HCT116 (cell line): ENCODE measurements at regions not wholly inside any gene's neighbourhood (a gene's known extent, or its start where the extent isn't known, plus 50 kb on each side); places are given as distances from the start of the nearest gene placed in this dataset.

Source experiments
- ATAC-seq: fragments of 200-7000 bp; cut with Tn5 transposase; 2 replicates; pipeline ENCODE4 v1.9.1; 2020; ENCODE audit warnings: mild to moderate bottlenecking, moderate library complexity
- BruUV-seq: library from RNA; stranded (reverse); fragments of 400-500 nt; replicated peaks from 2 replicates; lab custom pipeline; 2021; lab: Mats Ljungman, UMichigan
- CTCF ChIA-PET: fragments of 300-600 bp; sonication (Branson Sonifier 250); formaldehyde crosslinking; loops from one replicate; lab custom pipeline; 2021; ENCODE audit warnings: antibody characterized with exemption; lab: Charles Lee
- POLR2A ChIA-PET: fragments of 300-600, 350-600 bp; sonication (Branson Sonifier 250); formaldehyde crosslinking; loops from one replicate; lab custom pipeline; 2021; ENCODE audit warnings: antibody characterized with exemption; lab: Charles Lee
- RAD21 ChIA-PET, 2 experiments: fragments of 300-600 bp; sonication (Branson Sonifier 250); formaldehyde crosslinking; loops; one replicate each; lab custom pipeline; 2023; ENCODE audit warnings: low total read pairs in 2 of 2; ENCODE audit not compliant: uncharacterized antibody in 2 of 2, unreplicated experiment in 2 of 2, low non-redundant PET in 1 of 2; lab: Charles Lee
- DNase-seq: peaks from one replicate; pipeline ENCODE4 v3.0.0-alpha.2; 2010; ENCODE audit warnings: low read depth, low spot score
- H2AFZ ChIP-seq: fragments of 200-600 bp; shearing (Covaris generic), sonication (generic); 2 replicates; pipeline ENCODE4 v1.6.1; 2017; ENCODE audit warnings: low read depth, mixed run types, mixed read lengths, antibody characterized with exemption, low read length; ENCODE audit not compliant: poor library complexity, severe bottlenecking
- H3K27ac ChIP-seq: 2 replicates; pipeline ENCODE4 v1.5.1; 2012; ENCODE audit warnings: low read depth, low read length
- H3K27me3 ChIP-seq: fragments of 200-600 bp; sonication (generic); 2 replicates; pipeline ENCODE4 v1.6.1; 2016; ENCODE audit warnings: mixed run types, low read length, mixed read lengths; ENCODE audit not compliant: insufficient read depth
- H3K36me3 ChIP-seq, 2 experiments: fragments of 200-500 bp in 1 of 2; fragments of 200-600 bp in 1 of 2; sonication (Bioruptor generic) in 1 of 2; sonication (generic) in 1 of 2; 2 replicates each; pipeline versions ENCODE4 v1.5.1 to v1.6.1; 2014 to 2016; ENCODE audit warnings: low read length in 2 of 2, inconsistent platforms in 1 of 2, mixed read lengths in 1 of 2, mixed run types in 1 of 2; ENCODE audit not compliant: insufficient read depth in 2 of 2, control insufficient read depth in 1 of 2
- H3K4me1 ChIP-seq, 2 experiments: fragments of 200-600 bp in 1 of 2; sonication (generic) in 1 of 2; 2 replicates each; pipeline versions ENCODE4 v1.5.1 to v1.6.1; 2012 to 2017; ENCODE audit warnings: low read length in 2 of 2, inconsistent platforms in 1 of 2, mild to moderate bottlenecking in 1 of 2, mixed read lengths in 1 of 2, mixed run types in 1 of 2, moderate library complexity in 1 of 2; ENCODE audit not compliant: insufficient read depth in 2 of 2, control insufficient read depth in 1 of 2
- H3K4me2 ChIP-seq: fragments of 200-600 bp; sonication (generic); 2 replicates; pipeline ENCODE4 v1.6.1; 2017; ENCODE audit warnings: mixed run types, low read length, mixed read lengths
- H3K4me3 ChIP-seq, 2 experiments: fragments of 200-600 bp in 1 of 2; sonication (generic) in 1 of 2; replicated peaks in 1 of 2; 2 replicates each; pipeline ENCODE4 v1.5.1; 2011 to 2016; ENCODE audit warnings: low read length in 2 of 2, control low read depth in 1 of 2, low read depth in 1 of 2, mild to moderate bottlenecking in 1 of 2, mixed read lengths in 1 of 2, mixed run types in 1 of 2
- H3K79me2 ChIP-seq: fragments of 200-600 bp; sonication (generic); 2 replicates; pipeline ENCODE4 v1.6.1; 2017; ENCODE audit warnings: mild to moderate bottlenecking, mixed run types, low read length, moderate library complexity, mixed read lengths; ENCODE audit not compliant: insufficient read depth
- H3K9ac ChIP-seq: fragments of 200-600 bp; sonication (generic); 2 replicates; pipeline ENCODE4 v1.6.1; 2016; ENCODE audit warnings: low read length, mixed read lengths
- H3K9me2 ChIP-seq: fragments of 200-600 bp; sonication (generic), shearing (Covaris generic); 2 replicates; pipeline ENCODE4 v1.6.1; 2017; ENCODE audit warnings: mixed run types, mild to moderate bottlenecking, moderate library complexity; ENCODE audit not compliant: insufficient read depth
- H3K9me3 ChIP-seq, 2 experiments: fragments of 200-500 bp in 1 of 2; fragments of 200-600 bp in 1 of 2; sonication (Bioruptor generic) in 1 of 2; sonication (generic) in 1 of 2; 2 replicates each; pipeline ENCODE4 v1.6.1; 2014 to 2017; ENCODE audit warnings: low read length in 2 of 2, mixed read lengths in 2 of 2, inconsistent platforms in 1 of 2, low read depth in 1 of 2, mild to moderate bottlenecking in 1 of 2, mixed run types in 1 of 2, moderate library complexity in 1 of 2; ENCODE audit not compliant: control insufficient read depth in 1 of 2, insufficient read depth in 1 of 2
- H4K20me1 ChIP-seq: fragments of 200-600 bp; sonication (generic), shearing (Covaris generic); 2 replicates; pipeline ENCODE4 v1.6.1; 2017; ENCODE audit warnings: mixed run types, mild to moderate bottlenecking, moderate library complexity; ENCODE audit not compliant: insufficient read depth
- CBX3 ChIP-seq: IDR thresholded peaks from 2 replicates; pipeline ENCODE4 v1.6.1; 2012; ENCODE audit warnings: low read depth
- CEBPB ChIP-seq: IDR thresholded peaks from 2 replicates; pipeline ENCODE4 v1.6.1; 2012; ENCODE audit warnings: low read depth
- EGR1 ChIP-seq: IDR thresholded peaks from 2 replicates; pipeline ENCODE4 v1.6.1; 2012; ENCODE audit warnings: low read depth
- ELF1 ChIP-seq: IDR thresholded peaks from 2 replicates; pipeline ENCODE4 v1.6.1; 2012; ENCODE audit warnings: low read depth, borderline replicate concordance
- EZH2 ChIP-seq: fragments of 200-600 bp; sonication (generic); IDR thresholded peaks from 2 replicates; pipeline ENCODE4 v1.6.1; 2017; ENCODE audit warnings: antibody characterized with exemption, mixed run types
- EZH2phosphoT487 ChIP-seq: fragments of 200-600 bp; IDR thresholded peaks from 2 replicates; pipeline ENCODE4 v1.6.1; 2018; ENCODE audit warnings: antibody characterized with exemption, borderline replicate concordance
- POLR2AphosphoS5 ChIP-seq: IDR thresholded peaks from 2 replicates; pipeline ENCODE4 v1.6.1; 2011; ENCODE audit warnings: mild to moderate bottlenecking, low read depth, low read length, moderate library complexity
- RAD21 ChIP-seq: IDR thresholded peaks from 2 replicates; pipeline ENCODE4 v1.6.1; 2012; ENCODE audit warnings: low read depth, mild to moderate bottlenecking
- SRF ChIP-seq: IDR thresholded peaks from 2 replicates; pipeline ENCODE4 v1.6.1; 2012; ENCODE audit warnings: low read depth
- TCF7L2 ChIP-seq: IDR thresholded peaks from 2 replicates; pipeline ENCODE4 v1.7.0; 2011; ENCODE audit warnings: borderline replicate concordance, inconsistent platforms; ENCODE audit not compliant: insufficient read depth, insufficient read length; ENCODE audit errors: extremely low read depth
- YY1 ChIP-seq: IDR thresholded peaks from 2 replicates; pipeline ENCODE4 v1.6.1; 2011; ENCODE audit warnings: low read length, low read depth, moderate library complexity, mild to moderate bottlenecking; ENCODE audit not compliant: insufficient replicate concordance; ENCODE audit errors: extremely low read depth
- ZNF274 ChIP-seq: fragments of 200-500 bp; sonication (Bioruptor generic); IDR thresholded peaks from 2 replicates; pipeline ENCODE4 v1.6.1; 2014; ENCODE audit warnings: mild to moderate bottlenecking, low read depth, low read length, inconsistent platforms
- intact Hi-C: fragments of 100-400 bp; cut with micrococcal nuclease; formaldehyde crosslinking; loops from 2 replicates; pipeline ENCODE4 v1.10.0; 2022
- TF ChIP-seq, protein P1 (sequence below): IDR thresholded peaks from 2 replicates; pipeline ENCODE4 v1.6.1; 2012
- TF ChIP-seq, protein P2 (sequence below), 3 experiments: fragments of 200-600 bp in 1 of 3; sonication (generic) in 1 of 3; IDR thresholded peaks in 2 of 3; conservative IDR thresholded peaks in 1 of 3; 2 replicates each; pipeline ENCODE4 v1.5.1; 2012 to 2017; ENCODE audit warnings: low read depth in 2 of 3, low read length in 2 of 3, antibody characterized with exemption in 1 of 3, borderline replicate concordance in 1 of 3, control low read depth in 1 of 3, mild to moderate bottlenecking in 1 of 3, mixed read lengths in 1 of 3, mixed run types in 1 of 3, moderate library complexity in 1 of 3; ENCODE audit not compliant: insufficient read depth in 1 of 3
- TF ChIP-seq, protein P3 (sequence below): IDR thresholded peaks from 2 replicates; pipeline ENCODE4 v1.6.1; 2011; ENCODE audit warnings: mild to moderate bottlenecking, low read length, moderate library complexity; ENCODE audit not compliant: insufficient replicate concordance; ENCODE audit errors: extremely low read depth
- TF ChIP-seq, protein P4 (sequence below): IDR thresholded peaks from 2 replicates; pipeline ENCODE4 v1.6.1; 2012
- TF ChIP-seq, protein P5 (sequence below): IDR thresholded peaks from 2 replicates; pipeline ENCODE4 v1.6.1; 2012; ENCODE audit warnings: low read depth

DNA sequence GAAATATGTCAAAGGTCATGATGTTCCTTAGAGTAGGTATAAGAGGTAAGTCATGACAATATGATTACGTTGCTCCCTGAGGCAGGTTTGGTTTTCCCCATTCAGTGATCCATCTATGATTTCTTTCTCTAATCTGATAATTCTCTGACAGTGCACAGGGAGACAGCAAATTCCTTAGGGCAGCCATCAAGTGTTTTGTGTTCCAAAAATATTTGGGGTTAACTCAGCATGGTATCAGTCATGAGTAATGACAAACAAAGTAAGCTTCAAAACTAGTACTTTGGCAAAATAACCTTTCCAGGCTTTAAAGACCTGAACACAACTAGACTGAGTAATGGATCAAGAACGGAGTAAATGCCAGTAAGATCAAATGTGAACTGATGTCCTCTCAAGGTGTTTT is 55.3 kb upstream of the SPATA31E1 start:
- TF ChIP-seq TCF7L2 (no peak), CEBPB (no peak), YY1 (no peak), EGR1 (no peak), RAD21 (no peak), ELF1 (no peak), ZNF274 (no peak), EZH2phosphoT487 (no peak), POLR2AphosphoS5 (no peak), EZH2 (no peak), SRF (no peak), CBX3 (no peak)
- TF ChIP-seq, protein P1, sequence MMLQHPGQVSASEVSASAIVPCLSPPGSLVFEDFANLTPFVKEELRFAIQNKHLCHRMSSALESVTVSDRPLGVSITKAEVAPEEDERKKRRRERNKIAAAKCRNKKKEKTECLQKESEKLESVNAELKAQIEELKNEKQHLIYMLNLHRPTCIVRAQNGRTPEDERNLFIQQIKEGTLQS = no peak
- TF ChIP-seq, protein P2, sequence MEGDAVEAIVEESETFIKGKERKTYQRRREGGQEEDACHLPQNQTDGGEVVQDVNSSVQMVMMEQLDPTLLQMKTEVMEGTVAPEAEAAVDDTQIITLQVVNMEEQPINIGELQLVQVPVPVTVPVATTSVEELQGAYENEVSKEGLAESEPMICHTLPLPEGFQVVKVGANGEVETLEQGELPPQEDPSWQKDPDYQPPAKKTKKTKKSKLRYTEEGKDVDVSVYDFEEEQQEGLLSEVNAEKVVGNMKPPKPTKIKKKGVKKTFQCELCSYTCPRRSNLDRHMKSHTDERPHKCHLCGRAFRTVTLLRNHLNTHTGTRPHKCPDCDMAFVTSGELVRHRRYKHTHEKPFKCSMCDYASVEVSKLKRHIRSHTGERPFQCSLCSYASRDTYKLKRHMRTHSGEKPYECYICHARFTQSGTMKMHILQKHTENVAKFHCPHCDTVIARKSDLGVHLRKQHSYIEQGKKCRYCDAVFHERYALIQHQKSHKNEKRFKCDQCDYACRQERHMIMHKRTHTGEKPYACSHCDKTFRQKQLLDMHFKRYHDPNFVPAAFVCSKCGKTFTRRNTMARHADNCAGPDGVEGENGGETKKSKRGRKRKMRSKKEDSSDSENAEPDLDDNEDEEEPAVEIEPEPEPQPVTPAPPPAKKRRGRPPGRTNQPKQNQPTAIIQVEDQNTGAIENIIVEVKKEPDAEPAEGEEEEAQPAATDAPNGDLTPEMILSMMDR (IDR thresholded peaks at IDR 0.05 in 2 of 3, conservative IDR thresholded peaks at IDR 0.05 in 1 of 3; ENCODE audit: borderline replicate concordance in 1 of 3, insufficient read depth in 1 of 3, low read depth in 2 of 3, low read length in 2 of 3) = no peak
- TF ChIP-seq, protein P3, sequence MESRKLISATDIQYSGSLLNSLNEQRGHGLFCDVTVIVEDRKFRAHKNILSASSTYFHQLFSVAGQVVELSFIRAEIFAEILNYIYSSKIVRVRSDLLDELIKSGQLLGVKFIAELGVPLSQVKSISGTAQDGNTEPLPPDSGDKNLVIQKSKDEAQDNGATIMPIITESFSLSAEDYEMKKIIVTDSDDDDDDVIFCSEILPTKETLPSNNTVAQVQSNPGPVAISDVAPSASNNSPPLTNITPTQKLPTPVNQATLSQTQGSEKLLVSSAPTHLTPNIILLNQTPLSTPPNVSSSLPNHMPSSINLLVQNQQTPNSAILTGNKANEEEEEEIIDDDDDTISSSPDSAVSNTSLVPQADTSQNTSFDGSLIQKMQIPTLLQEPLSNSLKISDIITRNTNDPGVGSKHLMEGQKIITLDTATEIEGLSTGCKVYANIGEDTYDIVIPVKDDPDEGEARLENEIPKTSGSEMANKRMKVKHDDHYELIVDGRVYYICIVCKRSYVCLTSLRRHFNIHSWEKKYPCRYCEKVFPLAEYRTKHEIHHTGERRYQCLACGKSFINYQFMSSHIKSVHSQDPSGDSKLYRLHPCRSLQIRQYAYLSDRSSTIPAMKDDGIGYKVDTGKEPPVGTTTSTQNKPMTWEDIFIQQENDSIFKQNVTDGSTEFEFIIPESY = no peak
- TF ChIP-seq, protein P4, sequence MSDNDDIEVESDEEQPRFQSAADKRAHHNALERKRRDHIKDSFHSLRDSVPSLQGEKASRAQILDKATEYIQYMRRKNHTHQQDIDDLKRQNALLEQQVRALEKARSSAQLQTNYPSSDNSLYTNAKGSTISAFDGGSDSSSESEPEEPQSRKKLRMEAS = no peak
- TF ChIP-seq, protein P5, sequence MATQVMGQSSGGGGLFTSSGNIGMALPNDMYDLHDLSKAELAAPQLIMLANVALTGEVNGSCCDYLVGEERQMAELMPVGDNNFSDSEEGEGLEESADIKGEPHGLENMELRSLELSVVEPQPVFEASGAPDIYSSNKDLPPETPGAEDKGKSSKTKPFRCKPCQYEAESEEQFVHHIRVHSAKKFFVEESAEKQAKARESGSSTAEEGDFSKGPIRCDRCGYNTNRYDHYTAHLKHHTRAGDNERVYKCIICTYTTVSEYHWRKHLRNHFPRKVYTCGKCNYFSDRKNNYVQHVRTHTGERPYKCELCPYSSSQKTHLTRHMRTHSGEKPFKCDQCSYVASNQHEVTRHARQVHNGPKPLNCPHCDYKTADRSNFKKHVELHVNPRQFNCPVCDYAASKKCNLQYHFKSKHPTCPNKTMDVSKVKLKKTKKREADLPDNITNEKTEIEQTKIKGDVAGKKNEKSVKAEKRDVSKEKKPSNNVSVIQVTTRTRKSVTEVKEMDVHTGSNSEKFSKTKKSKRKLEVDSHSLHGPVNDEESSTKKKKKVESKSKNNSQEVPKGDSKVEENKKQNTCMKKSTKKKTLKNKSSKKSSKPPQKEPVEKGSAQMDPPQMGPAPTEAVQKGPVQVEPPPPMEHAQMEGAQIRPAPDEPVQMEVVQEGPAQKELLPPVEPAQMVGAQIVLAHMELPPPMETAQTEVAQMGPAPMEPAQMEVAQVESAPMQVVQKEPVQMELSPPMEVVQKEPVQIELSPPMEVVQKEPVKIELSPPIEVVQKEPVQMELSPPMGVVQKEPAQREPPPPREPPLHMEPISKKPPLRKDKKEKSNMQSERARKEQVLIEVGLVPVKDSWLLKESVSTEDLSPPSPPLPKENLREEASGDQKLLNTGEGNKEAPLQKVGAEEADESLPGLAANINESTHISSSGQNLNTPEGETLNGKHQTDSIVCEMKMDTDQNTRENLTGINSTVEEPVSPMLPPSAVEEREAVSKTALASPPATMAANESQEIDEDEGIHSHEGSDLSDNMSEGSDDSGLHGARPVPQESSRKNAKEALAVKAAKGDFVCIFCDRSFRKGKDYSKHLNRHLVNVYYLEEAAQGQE = no peak
- ChIA-PET RAD21 (interaction anchor here (0.6 to 0.7 kb wide), 2 partner anchors 364 to 446 kb away, joined by 3 to 4 read pairs; no protein-coding TSS in a partner anchor), POLR2A (no interaction called here), CTCF (no interaction called here)
- no peak overlapping the region for H3K9ac ChIP-seq
- H3K79me2 ChIP-seq = no peaks in the 10 kb centered on the region
- H3K9me2 ChIP-seq = no peaks in the 10 kb centered on the region; the same call in 1 of the 2 replicates
- no peak overlapping the region for H3K4me3 ChIP-seq
- BruUV-seq = no TSS peak
- ATAC-seq = no peak
- no peaks in the 10 kb centered on the region for H3K36me3 ChIP-seq
- no peaks in the 10 kb centered on the region for H4K20me1 ChIP-seq
- no peak overlapping the region for H3K4me2 ChIP-seq
- no peak overlapping the region for H3K27ac ChIP-seq
- H3K27me3 ChIP-seq = no peaks in the 10 kb centered on the region
- H3K9me3 ChIP-seq = no peaks in the 10 kb centered on the region
- DNase-seq = no peak
- no peaks in the 10 kb centered on the region for H3K4me1 ChIP-seq
- H2AFZ ChIP-seq = no peak overlapping the region
- intact Hi-C loops = no loop called here
